OCI-LY3 (cell line): ENCODE measurements at regions not wholly inside any gene's neighbourhood (a gene's known extent, or its start where the extent isn't known, plus 50 kb on each side); places are given as distances from the start of the nearest gene placed in this dataset.

Experiments
- CTCF ChIP-seq: fragments of 200-600, 300-600 bp; sonication (generic); IDR thresholded peaks from 2 replicates; pipeline ENCODE4 v1.5.1; 2014; ENCODE audit warnings: antibody characterized with exemption, low read length, low read depth
- EZH2phosphoT487 ChIP-seq: fragments of 200-600 bp; shearing (Covaris generic); IDR thresholded peaks from 2 replicates; pipeline ENCODE4 v1.6.1; 2018; ENCODE audit warnings: antibody characterized with exemption, mixed run types, low read depth

GRCh38 chr3:145904138-145904537, 256.8 kb downstream of the PLOD2 start:
- TF ChIP-seq CTCF (no peak), EZH2phosphoT487 (no peak)
